ENCODE measurements at regions not wholly inside any gene's neighbourhood (a gene's known extent, or its start where the extent isn't known, plus 50 kb on each side); places are given as distances from the start of the nearest gene placed in this dataset.
A peak's percentile ranks its signal among the peaks of the same experiment; 100 is the strongest.

GRCh38 chr7:11895337-11895736, 63.3 kb upstream of the THSD7A start:
- no peak for DNase-seq

GRCh38 chr7:11896663-11897062, 64.7 kb upstream of the THSD7A start:
- DNase-seq: no peak

- DNase-seq: no peak
These were observed 67.2 kb upstream of the THSD7A start for GRCh38 chr7:11899247-11899646.

GRCh38 chr7:11910253-11910652, 78.3 kb upstream of the THSD7A start:
- no peak for DNase-seq

GRCh38 chr7:11911900-11912299, 79.9 kb upstream of the THSD7A start:
- DNase-seq: peak; percentile 68

- peak; percentile 93 for DNase-seq
These were observed 82.6 kb upstream of the THSD7A start for GRCh38 chr7:11914645-11915044.

- no peak for DNase-seq
These were observed 91.5 kb upstream of the THSD7A start for GRCh38 chr7:11923376-11923930.

- no peak for DNase-seq
These were observed 99.3 kb upstream of the THSD7A start for GRCh38 chr7:11931307-11931706.

- no peak for DNase-seq
These were observed 102.8 kb upstream of the THSD7A start for GRCh38 chr7:11934796-11935195.

GRCh38 chr7:11935905-11936304, 103.9 kb upstream of the THSD7A start:
- no peak for DNase-seq

- DNase-seq: no peak
These were observed 114.8 kb upstream of the THSD7A start for GRCh38 chr7:11946794-11947193.

- no peak for DNase-seq
These were observed 118.3 kb upstream of the THSD7A start for GRCh38 chr7:11950281-11950680.

- no peak for DNase-seq
These were observed 118.9 kb upstream of the THSD7A start for GRCh38 chr7:11950942-11951341.

GRCh38 chr7:11951909-11952308, 119.9 kb upstream of the THSD7A start:
- no peak for DNase-seq

- DNase-seq: no peak
These were observed 121.0 kb upstream of the THSD7A start for GRCh38 chr7:11952972-11953371.

- DNase-seq: no peak
These were observed 125.0 kb upstream of the THSD7A start for GRCh38 chr7:11956991-11957390.

GRCh38 chr7:11957956-11958355, 126.0 kb upstream of the THSD7A start:
- DNase-seq: no peak

- DNase-seq: no peak
These were observed 127.1 kb upstream of the THSD7A start for GRCh38 chr7:11959121-11959520.

GRCh38 chr7:11960621-11961020, 128.6 kb upstream of the THSD7A start:
- no peak for DNase-seq

- no peak for DNase-seq
These were observed 137.6 kb upstream of the THSD7A start for GRCh38 chr7:11969643-11970042.

- no peak for DNase-seq
These were observed 138.1 kb upstream of the THSD7A start for GRCh38 chr7:11970132-11970531.

GRCh38 chr7:11985376-11985775, 153.4 kb upstream of the THSD7A start:
- no peak for DNase-seq

- DNase-seq: no peak
These were observed 154.0 kb upstream of the THSD7A start for GRCh38 chr7:11985971-11986370.

- DNase-seq: no peak
These were observed 156.2 kb upstream of the THSD7A start for GRCh38 chr7:11988186-11988585.

GRCh38 chr7:12002428-12002827, 170.4 kb upstream of the THSD7A start:
- no peak for DNase-seq

- DNase-seq: no peak
These were observed 172.6 kb upstream of the THSD7A start for GRCh38 chr7:12004581-12004980.

Data from NCI-H2227 treated with DMSO at 0.1 percent for 48 hours (cell line).